ENCODE measurements at regions not wholly inside any gene's neighbourhood (a gene's known extent, or its start where the extent isn't known, plus 50 kb on each side); places are given as distances from the start of the nearest gene placed in this dataset.

- no peaks in the 10 kb centered on the region for H3K36me3 ChIP-seq (ENCODE audit: control insufficient read depth in 4 of 4, insufficient read depth in 4 of 4, low read length in 3 of 4)
- ChIA-PET CTCF (no interaction called here), POLR2A (no interaction called here)
- no peak overlapping the region for H3K27ac ChIP-seq (ENCODE audit: insufficient read depth in 1 of 2, low read depth in 1 of 2, low read length in 2 of 2, poor library complexity in 1 of 2, severe bottlenecking in 2 of 2)
- no peak overlapping the region for H3K4me3 ChIP-seq (ENCODE audit: control insufficient read depth in 1 of 7, extremely low read depth in 1 of 7, insufficient read depth in 4 of 7, low read depth in 2 of 7, low read length in 6 of 7)
- peaks cover 0 to 23% (median 6%) of the 10 kb centered on the region in 5 experiments for H3K9me3 ChIP-seq (ENCODE audit: control extremely low read depth in 1 of 5, control insufficient read depth in 4 of 5, insufficient read depth in 2 of 5, low read depth in 1 of 5, low read length in 4 of 5)
- H3K4me1 ChIP-seq (ENCODE audit: control extremely low read depth in 1 of 4, control insufficient read depth in 4 of 4, insufficient read depth in 4 of 4, low read length in 3 of 4): no peaks in the 10 kb centered on the region
- DNase-seq: no peak
- H3K27me3 ChIP-seq (replicated peaks in 2 of 5; ENCODE audit: control insufficient read depth in 4 of 5, insufficient read depth in 5 of 5, low read length in 4 of 5): peaks cover 0 to 2% (median 0%) of the 10 kb centered on the region in 5 experiments
Observed at GRCh38 chr7:22618528-22618927, 108.5 kb upstream of the IL6 start.

GRCh38 chr7:22617166-22617565 lies 109.8 kb upstream of the IL6 start:
- CTCF ChIA-PET: no interaction called here
- POLR2A ChIA-PET: no interaction called here

GRCh38 chr7:22613496-22613895 lies 113.5 kb upstream of the IL6 start:
- H3K27ac ChIP-seq (ENCODE audit: insufficient read depth in 1 of 2, low read depth in 1 of 2, low read length in 2 of 2, poor library complexity in 1 of 2, severe bottlenecking in 2 of 2): no peak overlapping the region
- no peaks in the 10 kb centered on the region for H3K36me3 ChIP-seq (ENCODE audit: control insufficient read depth in 4 of 4, insufficient read depth in 4 of 4, low read length in 3 of 4)
- no peaks in the 10 kb centered on the region for H3K4me1 ChIP-seq (ENCODE audit: control extremely low read depth in 1 of 4, control insufficient read depth in 4 of 4, insufficient read depth in 4 of 4, low read length in 3 of 4)
- H3K9me3 ChIP-seq (ENCODE audit: control extremely low read depth in 1 of 5, control insufficient read depth in 4 of 5, insufficient read depth in 2 of 5, low read depth in 1 of 5, low read length in 4 of 5): peaks cover 0 to 21% (median 6%) of the 10 kb centered on the region in 5 experiments
- no peaks in the 10 kb centered on the region for H3K27me3 ChIP-seq (replicated peaks in 2 of 5; ENCODE audit: control insufficient read depth in 4 of 5, insufficient read depth in 5 of 5, low read length in 4 of 5)
- no peak for DNase-seq
- CTCF ChIA-PET: no interaction called here
- WGBS (ENCODE audit: insufficient coverage): 100% methylated on average over 1 of the region's 2 CpGs
- no peak overlapping the region for H3K4me3 ChIP-seq (ENCODE audit: control insufficient read depth in 1 of 7, extremely low read depth in 1 of 7, insufficient read depth in 4 of 7, low read depth in 2 of 7, low read length in 6 of 7)
- POLR2A ChIA-PET: no interaction called here

More at GRCh38 chr7:22617166-22617565, 109.8 kb upstream of the IL6 start:
- H3K4me1 ChIP-seq (ENCODE audit: control extremely low read depth in 1 of 4, control insufficient read depth in 4 of 4, insufficient read depth in 4 of 4, low read length in 3 of 4): no peaks in the 10 kb centered on the region
- no peaks in the 10 kb centered on the region for H3K36me3 ChIP-seq (ENCODE audit: control insufficient read depth in 4 of 4, insufficient read depth in 4 of 4, low read length in 3 of 4)
- no peak overlapping the region for H3K27ac ChIP-seq (ENCODE audit: insufficient read depth in 1 of 2, low read depth in 1 of 2, low read length in 2 of 2, poor library complexity in 1 of 2, severe bottlenecking in 2 of 2)
- no peak for DNase-seq
- no peaks in the 10 kb centered on the region for H3K27me3 ChIP-seq (replicated peaks in 2 of 5; ENCODE audit: control insufficient read depth in 4 of 5, insufficient read depth in 5 of 5, low read length in 4 of 5)
- no peak overlapping the region for H3K4me3 ChIP-seq (ENCODE audit: control insufficient read depth in 1 of 7, extremely low read depth in 1 of 7, insufficient read depth in 4 of 7, low read depth in 2 of 7, low read length in 6 of 7)
- WGBS (ENCODE audit: insufficient coverage): no CpG with 5 or more reads among the region's 4 CpGs
- H3K9me3 ChIP-seq (ENCODE audit: control extremely low read depth in 1 of 5, control insufficient read depth in 4 of 5, insufficient read depth in 2 of 5, low read depth in 1 of 5, low read length in 4 of 5): peaks cover 0 to 23% (median 6%) of the 10 kb centered on the region in 5 experiments

- Histone ChIP-seq H3K9me3 (ENCODE audit: control extremely low read depth in 1 of 5, control insufficient read depth in 4 of 5, insufficient read depth in 2 of 5, low read depth in 1 of 5, low read length in 4 of 5) (peaks cover 0 to 14% (median 3%) of the 10 kb centered on the region in 5 experiments), H3K4me3 (ENCODE audit: control insufficient read depth in 1 of 7, extremely low read depth in 1 of 7, insufficient read depth in 4 of 7, low read depth in 2 of 7, low read length in 6 of 7) (no peak overlapping the region), H3K27me3 (replicated peaks in 2 of 5; ENCODE audit: control insufficient read depth in 4 of 5, insufficient read depth in 5 of 5, low read length in 4 of 5) (no peaks in the 10 kb centered on the region), H3K4me1 (ENCODE audit: control extremely low read depth in 1 of 4, control insufficient read depth in 4 of 4, insufficient read depth in 4 of 4, low read length in 3 of 4) (no peaks in the 10 kb centered on the region), H3K27ac (ENCODE audit: insufficient read depth in 1 of 2, low read depth in 1 of 2, low read length in 2 of 2, poor library complexity in 1 of 2, severe bottlenecking in 2 of 2) (no peak overlapping the region), H3K36me3 (ENCODE audit: control insufficient read depth in 4 of 4, insufficient read depth in 4 of 4, low read length in 3 of 4) (no peaks in the 10 kb centered on the region)
- ChIA-PET POLR2A (no interaction called here), CTCF (no interaction called here)
- no peak for DNase-seq
- 80% methylated on average over 1 of the region's 2 CpGs for WGBS (ENCODE audit: insufficient coverage)
Observed at GRCh38 chr7:22612776-22613175, 112.8 kb upstream of the STEAP1B start.

- DNase-seq: no peak
- Histone ChIP-seq H3K27ac (ENCODE audit: insufficient read depth in 1 of 2, low read depth in 1 of 2, low read length in 2 of 2, poor library complexity in 1 of 2, severe bottlenecking in 2 of 2) (no peak overlapping the region), H3K9me3 (ENCODE audit: control extremely low read depth in 1 of 5, control insufficient read depth in 4 of 5, insufficient read depth in 2 of 5, low read depth in 1 of 5, low read length in 4 of 5) (peaks cover 0 to 5% (median 0%) of the 10 kb centered on the region in 5 experiments), H3K4me1 (ENCODE audit: control extremely low read depth in 1 of 4, control insufficient read depth in 4 of 4, insufficient read depth in 4 of 4, low read length in 3 of 4) (no peaks in the 10 kb centered on the region), H3K4me3 (ENCODE audit: control insufficient read depth in 1 of 7, extremely low read depth in 1 of 7, insufficient read depth in 4 of 7, low read depth in 2 of 7, low read length in 6 of 7) (no peak overlapping the region), H3K36me3 (ENCODE audit: control insufficient read depth in 4 of 4, insufficient read depth in 4 of 4, low read length in 3 of 4) (no peaks in the 10 kb centered on the region), H3K27me3 (replicated peaks in 2 of 5; ENCODE audit: control insufficient read depth in 4 of 5, insufficient read depth in 5 of 5, low read length in 4 of 5) (no peaks in the 10 kb centered on the region)
- ChIA-PET POLR2A (no interaction called here), CTCF (no interaction called here)
- WGBS (ENCODE audit: insufficient coverage): 87% methylated on average over 4 of the region's 4 CpGs
Observed at GRCh38 chr7:22611758-22612079, 111.7 kb upstream of the STEAP1B start.

- peaks cover 0 to 4% (median 0%) of the 10 kb centered on the region in 5 experiments for H3K9me3 ChIP-seq (ENCODE audit: control extremely low read depth in 1 of 5, control insufficient read depth in 4 of 5, insufficient read depth in 2 of 5, low read depth in 1 of 5, low read length in 4 of 5)
- no peaks in the 10 kb centered on the region for H3K4me1 ChIP-seq (ENCODE audit: control extremely low read depth in 1 of 4, control insufficient read depth in 4 of 4, insufficient read depth in 4 of 4, low read length in 3 of 4)
- no peak overlapping the region for H3K27ac ChIP-seq (ENCODE audit: insufficient read depth in 1 of 2, low read depth in 1 of 2, low read length in 2 of 2, poor library complexity in 1 of 2, severe bottlenecking in 2 of 2)
- no peaks in the 10 kb centered on the region for H3K27me3 ChIP-seq (replicated peaks in 2 of 5; ENCODE audit: control insufficient read depth in 4 of 5, insufficient read depth in 5 of 5, low read length in 4 of 5)
- ChIA-PET CTCF (no interaction called here), POLR2A (no interaction called here)
- H3K4me3 ChIP-seq (ENCODE audit: control insufficient read depth in 1 of 7, extremely low read depth in 1 of 7, insufficient read depth in 4 of 7, low read depth in 2 of 7, low read length in 6 of 7): no peak overlapping the region
- 100% methylated on average over 3 of the region's 3 CpGs for WGBS (ENCODE audit: insufficient coverage)
- no peaks in the 10 kb centered on the region for H3K36me3 ChIP-seq (ENCODE audit: control insufficient read depth in 4 of 4, insufficient read depth in 4 of 4, low read length in 3 of 4)
- no peak for DNase-seq
Observed at GRCh38 chr7:22610951-22611757, 111.2 kb upstream of the STEAP1B start.

- 100% methylated on average over 3 of the region's 3 CpGs for WGBS (ENCODE audit: insufficient coverage)
- no peaks in the 10 kb centered on the region for H3K27me3 ChIP-seq (replicated peaks in 2 of 5; ENCODE audit: control insufficient read depth in 4 of 5, insufficient read depth in 5 of 5, low read length in 4 of 5)
- peaks cover 0 to 4% (median 0%) of the 10 kb centered on the region in 5 experiments for H3K9me3 ChIP-seq (ENCODE audit: control extremely low read depth in 1 of 5, control insufficient read depth in 4 of 5, insufficient read depth in 2 of 5, low read depth in 1 of 5, low read length in 4 of 5)
- ChIA-PET POLR2A (no interaction called here), CTCF (no interaction called here)
- no peaks in the 10 kb centered on the region for H3K36me3 ChIP-seq (ENCODE audit: control insufficient read depth in 4 of 4, insufficient read depth in 4 of 4, low read length in 3 of 4)
- H3K4me3 ChIP-seq (ENCODE audit: control insufficient read depth in 1 of 7, extremely low read depth in 1 of 7, insufficient read depth in 4 of 7, low read depth in 2 of 7, low read length in 6 of 7): no peak overlapping the region
- H3K27ac ChIP-seq (ENCODE audit: insufficient read depth in 1 of 2, low read depth in 1 of 2, low read length in 2 of 2, poor library complexity in 1 of 2, severe bottlenecking in 2 of 2): no peak overlapping the region
- DNase-seq: no peak
- no peaks in the 10 kb centered on the region for H3K4me1 ChIP-seq (ENCODE audit: control extremely low read depth in 1 of 4, control insufficient read depth in 4 of 4, insufficient read depth in 4 of 4, low read length in 3 of 4)
Observed at GRCh38 chr7:22610263-22610662, 110.3 kb upstream of the STEAP1B start.
